ENCODE measurements at regions not wholly inside any gene's neighbourhood (a gene's known extent, or its start where the extent isn't known, plus 50 kb on each side); places are given as distances from the start of the nearest gene placed in this dataset.

- intact Hi-C loops (cut with micrococcal nuclease), result no loop called here
These were observed 295.5 kb downstream of the MEIS1 start for GRCh38 chr2:66730441-66730840.

GRCh38 chr2:66733364-66733999, 298.6 kb downstream of the MEIS1 start:
- ATAC-seq (ENCODE audit: low read depth) (no peak), DNase-seq (no peak)
- TF ChIP-seq CTCF (IDR thresholded peaks at IDR 0.05), result no peak
- CTCF ChIA-PET, result no interaction called here
- intact Hi-C loops (cut with micrococcal nuclease), result no loop called here
- Mint-ChIP-seq H3K4me3 (no peak overlapping the region), H3K4me1 (no peaks in the 10 kb centered on the region), H3K36me3 (ENCODE audit: low read depth) (no peaks in the 10 kb centered on the region), H3K9me3 (peaks cover 2% of the 10 kb centered on the region), H3K27me3 (no peaks in the 10 kb centered on the region), H3K27ac (no peak overlapping the region)
- POLR2A ChIA-PET, result no interaction called here

More at GRCh38 chr2:66730441-66730840, 295.5 kb downstream of the MEIS1 start:
- H3K4me3 Mint-ChIP-seq, result no peak overlapping the region
- H3K27me3 Mint-ChIP-seq, result no peaks in the 10 kb centered on the region
- POLR2A ChIA-PET, result no interaction called here
- H3K9me3 Mint-ChIP-seq, result peaks cover 2% of the 10 kb centered on the region
- no peaks in the 10 kb centered on the region for H3K36me3 Mint-ChIP-seq (ENCODE audit: low read depth)
- ATAC-seq (ENCODE audit: low read depth) (no peak), DNase-seq (no peak)
- no peak overlapping the region for H3K27ac Mint-ChIP-seq
- no peak for TF ChIP-seq CTCF (IDR thresholded peaks at IDR 0.05)
- no peaks in the 10 kb centered on the region for H3K4me1 Mint-ChIP-seq
- CTCF ChIA-PET, result no interaction called here

- no peak overlapping the region for H3K4me3 Mint-ChIP-seq
- POLR2A ChIA-PET, result no interaction called here
- TF ChIP-seq CTCF (IDR thresholded peaks at IDR 0.05), result no peak
- DNase-seq (no peak), ATAC-seq (ENCODE audit: low read depth) (no peak)
- CTCF ChIA-PET, result no interaction called here
- no peak overlapping the region for H3K27ac Mint-ChIP-seq
- intact Hi-C loops (cut with micrococcal nuclease), result no loop called here
- no peaks in the 10 kb centered on the region for H3K4me1 Mint-ChIP-seq
- H3K9me3 Mint-ChIP-seq, result no peaks in the 10 kb centered on the region
- H3K36me3 Mint-ChIP-seq (ENCODE audit: low read depth), result no peaks in the 10 kb centered on the region
- no peaks in the 10 kb centered on the region for H3K27me3 Mint-ChIP-seq
These were observed 314.0 kb downstream of the MEIS1 start for GRCh38 chr2:66748939-66749338.

- ChIA-PET POLR2A (no interaction called here), CTCF (no interaction called here)
- Mint-ChIP-seq H3K27me3 (no peaks in the 10 kb centered on the region), H3K27ac (no peak overlapping the region), H3K9me3 (no peaks in the 10 kb centered on the region), H3K36me3 (ENCODE audit: low read depth) (no peaks in the 10 kb centered on the region), H3K4me1 (no peaks in the 10 kb centered on the region), H3K4me3 (no peak overlapping the region)
- intact Hi-C loops (cut with micrococcal nuclease), result no loop called here
- no peak for DNase-seq
- TF ChIP-seq CTCF (IDR thresholded peaks at IDR 0.05), result no peak
- ATAC-seq (ENCODE audit: low read depth), result no peak
These were observed 314.6 kb downstream of the MEIS1 start for GRCh38 chr2:66749566-66749965.

- H3K36me3 Mint-ChIP-seq (ENCODE audit: low read depth), result no peaks in the 10 kb centered on the region
- H3K9me3 Mint-ChIP-seq, result peaks cover 2% of the 10 kb centered on the region
- no peak overlapping the region for H3K4me3 Mint-ChIP-seq
- H3K4me1 Mint-ChIP-seq, result no peaks in the 10 kb centered on the region
- ChIA-PET POLR2A (no interaction called here), CTCF (no interaction called here)
- TF ChIP-seq CTCF (IDR thresholded peaks at IDR 0.05), result no peak
- intact Hi-C loops (cut with micrococcal nuclease), result no loop called here
- no peaks in the 10 kb centered on the region for H3K27me3 Mint-ChIP-seq
- DNase-seq (no peak), ATAC-seq (ENCODE audit: low read depth) (no peak)
- H3K27ac Mint-ChIP-seq, result no peak overlapping the region
These were observed 318.3 kb downstream of the MEIS1 start for GRCh38 chr2:66753257-66753656.

Data from activated B cell treated with CpG ODN at 0.5 μM for 24 hours (primary cell).